Fibroblast of lung (primary cell): ENCODE measurements at regions not wholly inside any gene's neighbourhood (a gene's known extent, or its start where the extent isn't known, plus 50 kb on each side); places are given as distances from the start of the nearest gene placed in this dataset.

Source experiments
- CTCF ChIP-seq, 2 donors: IDR thresholded peaks in 1 of 2; conservative IDR thresholded peaks in 1 of 2; 1 replicate in 1 of 2; 2 replicates in 1 of 2; pipeline ENCODE4 v1.5.1; 2011 to 2012; ENCODE audit warnings: low read length in 2 of 2, control low read depth in 1 of 2, inconsistent platforms in 1 of 2, low read depth in 1 of 2, mild to moderate bottlenecking in 1 of 2
- EZH2 ChIP-seq: IDR thresholded peaks from 2 replicates; pipeline ENCODE4 v1.5.1; 2012; ENCODE audit warnings: low read length, control low read depth, mild to moderate bottlenecking; ENCODE audit errors: missing control alignments

DNA sequence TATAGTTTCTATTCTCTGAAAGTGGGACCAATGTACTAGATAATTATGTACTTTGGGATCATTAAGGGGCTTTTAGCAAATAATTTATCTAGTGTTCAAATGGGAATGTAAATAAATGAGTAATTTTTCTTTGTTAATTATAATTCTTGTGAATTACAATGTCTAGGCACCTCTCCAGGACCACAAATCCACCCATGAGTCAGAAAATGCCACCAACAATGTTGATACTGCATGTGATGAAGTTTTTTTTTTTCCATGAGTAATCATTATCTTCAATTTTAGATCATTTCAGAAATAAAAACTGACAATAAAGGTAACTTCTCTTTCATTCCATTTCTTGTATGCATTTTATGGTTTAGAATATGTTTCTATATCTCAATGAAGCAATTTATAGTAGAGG is 470.3 kb downstream of the VRK1 start:
- TF ChIP-seq CTCF (conservative IDR thresholded peaks at IDR 0.05 in 1 of 2, IDR thresholded peaks at IDR 0.05 in 1 of 2; ENCODE audit: low read depth in 1 of 2, low read length in 2 of 2) (no peak), EZH2 (no peak)
